ENCODE measurements at regions not wholly inside any gene's neighbourhood (a gene's known extent, or its start where the extent isn't known, plus 50 kb on each side); places are given as distances from the start of the nearest gene placed in this dataset.

- H2BK5ac ChIP-seq (ENCODE audit: insufficient read length, low read length): no peak overlapping the region
- Mint-ChIP-seq H3K27me3 (ENCODE audit: low read depth) (no peaks in the 10 kb centered on the region), H3K36me3 (ENCODE audit: insufficient read depth in 1 of 3, low read depth in 3 of 3) (peaks cover 0 to 2% (median 0%) of the 10 kb centered on the region in 3 experiments; a peak in 2 of 7 replicates), H3K9me3 (peaks cover 71 to 81% of the 10 kb centered on the region in 2 experiments), H3K27ac (no peak overlapping the region), H3K4me1 (peaks cover 0 to 4% of the 10 kb centered on the region in 2 experiments; a peak in 3 of 4 replicates), H3K4me3 (no peak overlapping the region)
- H4K91ac ChIP-seq (ENCODE audit: insufficient read length, low read depth, low read length): no peak overlapping the region
- no peak overlapping the region for H2BK12ac ChIP-seq (ENCODE audit: insufficient read length, low read depth, low read length)
- no peak overlapping the region for H3K18ac ChIP-seq (ENCODE audit: insufficient read length, low read depth, low read length)
- H2BK15ac ChIP-seq (ENCODE audit: low read depth, low read length): no peak overlapping the region
- H3T11ph ChIP-seq (ENCODE audit: low read length): no peak overlapping the region
- no peak for DNase-seq
- H3K79me2 ChIP-seq (ENCODE audit: insufficient read depth, low read length): no peaks in the 10 kb centered on the region
- H3K4me1 ChIP-seq (ENCODE audit: insufficient read depth, low read length): no peaks in the 10 kb centered on the region
- H3K9ac ChIP-seq (ENCODE audit: extremely low read depth, insufficient read length, low read length): no peak overlapping the region
- no peak overlapping the region for H4K5ac ChIP-seq (ENCODE audit: insufficient read length, low read depth, low read length)
- no peak overlapping the region for H4K8ac ChIP-seq (replicated peaks; ENCODE audit: insufficient read length, low read depth, low read length)
- H3K23ac ChIP-seq (ENCODE audit: insufficient read length, low read depth, low read length): no peak overlapping the region
- H3K23me2 ChIP-seq (ENCODE audit: insufficient read length, low read depth, low read length, poor library complexity, severe bottlenecking): no peaks in the 10 kb centered on the region
- H2AK5ac ChIP-seq (ENCODE audit: insufficient read length, low read length): no peak overlapping the region
- no peak overlapping the region for H3K4me2 ChIP-seq (ENCODE audit: insufficient read depth, insufficient read length, low read length)
- no CpG with 5 or more reads among the region's 6 CpGs for WGBS (ENCODE audit: extremely low coverage, insufficient read length, low lambda C conversion rate)
- no peaks in the 10 kb centered on the region for H3K27me3 ChIP-seq (ENCODE audit: insufficient read depth, low read length)
- no peaks in the 10 kb centered on the region for H4K20me1 ChIP-seq (ENCODE audit: control insufficient read depth, insufficient read depth, insufficient read length)
- no peak overlapping the region for H3K56ac ChIP-seq (ENCODE audit: insufficient read length, low read depth, low read length)
- no peak overlapping the region for H2BK120ac ChIP-seq (ENCODE audit: low read depth, low read length, poor library complexity, severe bottlenecking)
- H3K14ac ChIP-seq (ENCODE audit: insufficient read depth, low read length): no peak overlapping the region
- H3K27ac ChIP-seq (ENCODE audit: insufficient read length, low read depth, low read length): no peak overlapping the region
- H2BK20ac ChIP-seq (ENCODE audit: low read depth, low read length, poor library complexity, severe bottlenecking): no peak overlapping the region
- TF ChIP-seq, protein P1, sequence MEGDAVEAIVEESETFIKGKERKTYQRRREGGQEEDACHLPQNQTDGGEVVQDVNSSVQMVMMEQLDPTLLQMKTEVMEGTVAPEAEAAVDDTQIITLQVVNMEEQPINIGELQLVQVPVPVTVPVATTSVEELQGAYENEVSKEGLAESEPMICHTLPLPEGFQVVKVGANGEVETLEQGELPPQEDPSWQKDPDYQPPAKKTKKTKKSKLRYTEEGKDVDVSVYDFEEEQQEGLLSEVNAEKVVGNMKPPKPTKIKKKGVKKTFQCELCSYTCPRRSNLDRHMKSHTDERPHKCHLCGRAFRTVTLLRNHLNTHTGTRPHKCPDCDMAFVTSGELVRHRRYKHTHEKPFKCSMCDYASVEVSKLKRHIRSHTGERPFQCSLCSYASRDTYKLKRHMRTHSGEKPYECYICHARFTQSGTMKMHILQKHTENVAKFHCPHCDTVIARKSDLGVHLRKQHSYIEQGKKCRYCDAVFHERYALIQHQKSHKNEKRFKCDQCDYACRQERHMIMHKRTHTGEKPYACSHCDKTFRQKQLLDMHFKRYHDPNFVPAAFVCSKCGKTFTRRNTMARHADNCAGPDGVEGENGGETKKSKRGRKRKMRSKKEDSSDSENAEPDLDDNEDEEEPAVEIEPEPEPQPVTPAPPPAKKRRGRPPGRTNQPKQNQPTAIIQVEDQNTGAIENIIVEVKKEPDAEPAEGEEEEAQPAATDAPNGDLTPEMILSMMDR (conservative IDR thresholded peaks at IDR 0.05): no peak
- peaks cover 41% of the 10 kb centered on the region for H3K9me3 ChIP-seq (ENCODE audit: control insufficient read depth, low read depth, low read length)
- H2AFZ ChIP-seq (ENCODE audit: low read length): no peak overlapping the region
- H3K79me1 ChIP-seq (ENCODE audit: insufficient read depth, low read depth, low read length, poor library complexity, severe bottlenecking): no peaks in the 10 kb centered on the region
- no peak overlapping the region for H3K4ac ChIP-seq (ENCODE audit: low read depth, low read length)
Measured at GRCh38 chr15:23850666-23851065, 163.6 kb upstream of the NDN start.
